H54 (cell line): ENCODE measurements at regions not wholly inside any gene's neighbourhood (a gene's known extent, or its start where the extent isn't known, plus 50 kb on each side); places are given as distances from the start of the nearest gene placed in this dataset.

ENCODE experiments used
- DNase-seq: peaks from one replicate; pipeline ENCODE4 v3.0.0; 2011; ENCODE audit warnings: low spot score, mixed read lengths; ENCODE audit not compliant: insufficient read length
- FAIRE-seq: peaks from 3 replicates; lab custom pipeline; 2011; peaks lifted over from hg19 to GRCh38; lab: Jason Lieb, UNC
- POLR2A ChIP-seq: IDR thresholded peaks from 2 replicates; pipeline ENCODE4 v1.6.1; 2011; ENCODE audit warnings: low read depth, mild to moderate bottlenecking, low read length

- DNase-seq, result no peak
- TF ChIP-seq POLR2A, result no peak
- FAIRE-seq, result no peak
Measured at GRCh38 chr15:47326410-47327333, 390.6 kb upstream of the SEMA6D start.

GRCh38 chr15:47331829-47332393, 385.4 kb upstream of the SEMA6D start:
- DNase-seq, result no peak
- no peak for FAIRE-seq
- no peak for TF ChIP-seq POLR2A

GRCh38 chr15:47332481-47332880, 384.8 kb upstream of the SEMA6D start:
- no peak for TF ChIP-seq POLR2A
- no peak for FAIRE-seq
- no peak for DNase-seq

GRCh38 chr15:47333734-47334133, 383.6 kb upstream of the SEMA6D start:
- FAIRE-seq (no peak), DNase-seq (no peak)
- no peak for TF ChIP-seq POLR2A

- no peak for TF ChIP-seq POLR2A
- FAIRE-seq (no peak), DNase-seq (no peak)
Measured at GRCh38 chr15:47334805-47335535, 382.3 kb upstream of the SEMA6D start.

- FAIRE-seq (no peak), DNase-seq (no peak)
- no peak for TF ChIP-seq POLR2A
Measured at GRCh38 chr15:47337106-47337505, 380.2 kb upstream of the SEMA6D start.

- FAIRE-seq (no peak), DNase-seq (no peak)
Measured at GRCh38 chr15:47337836-47338235, 379.5 kb upstream of the SEMA6D start.

GRCh38 chr15:47338771-47339170, 378.5 kb upstream of the SEMA6D start:
- TF ChIP-seq POLR2A, result no peak
- DNase-seq (no peak), FAIRE-seq (no peak)

More at GRCh38 chr15:47337836-47338235, 379.5 kb upstream of the SEMA6D start:
- TF ChIP-seq POLR2A, result no peak

- no peak for FAIRE-seq
- no peak for TF ChIP-seq POLR2A
- DNase-seq, result no peak
Measured at GRCh38 chr15:47339800-47340570, 377.3 kb upstream of the SEMA6D start.

- DNase-seq (no peak), FAIRE-seq (no peak)
- no peak for TF ChIP-seq POLR2A
Measured at GRCh38 chr15:47340571-47340920, 376.8 kb upstream of the SEMA6D start.

GRCh38 chr15:47349179-47349578, 368.1 kb upstream of the SEMA6D start:
- DNase-seq (no peak), FAIRE-seq (no peak)
- no peak for TF ChIP-seq POLR2A

GRCh38 chr15:47351501-47351900, 365.8 kb upstream of the SEMA6D start:
- TF ChIP-seq POLR2A, result no peak
- DNase-seq (no peak), FAIRE-seq (no peak)

GRCh38 chr15:47352217-47352616, 365.1 kb upstream of the SEMA6D start:
- TF ChIP-seq POLR2A, result no peak
- no peak for FAIRE-seq

More at GRCh38 chr15:47352217-47352616, 365.1 kb upstream of the SEMA6D start:
- no peak for DNase-seq
